HL-60 (cell line): ENCODE measurements at regions not wholly inside any gene's neighbourhood (a gene's known extent, or its start where the extent isn't known, plus 50 kb on each side); places are given as distances from the start of the nearest gene placed in this dataset.

Experiments
- DNase-seq, 2 experiments: peaks; one replicate each; pipeline ENCODE4 v3.0.0-alpha.2; 2010 to 2020; ENCODE audit warnings: low read depth in 1 of 2, low spot score in 1 of 2
- H3K27ac ChIP-seq: fragments of 250-450 bp; sonication (Bioruptor Pico); replicated peaks from 2 replicates; pipeline ENCODE4 v1.5.1; 2020; ENCODE audit warnings: mild to moderate bottlenecking, moderate library complexity
- H3K27me3 ChIP-seq: fragments of 250-450 bp; sonication (Bioruptor Pico); 2 replicates; pipeline ENCODE4 v1.5.1; 2021; ENCODE audit warnings: mild to moderate bottlenecking, moderate library complexity; ENCODE audit not compliant: insufficient read depth, poor library complexity, severe bottlenecking
- H3K4me3 ChIP-seq: replicated peaks from 2 replicates; pipeline ENCODE4 v1.5.1; 2011; ENCODE audit warnings: mild to moderate bottlenecking, control low read depth, low read length; ENCODE audit not compliant: insufficient read depth
- CTCF ChIP-seq: IDR thresholded peaks from one replicate; pipeline ENCODE4 v1.5.1; 2011; ENCODE audit warnings: low read length, control low read depth, inconsistent platforms; ENCODE audit not compliant: insufficient read depth
- GABPA ChIP-seq: IDR thresholded peaks from 2 replicates; pipeline ENCODE4 v1.6.1; 2012; ENCODE audit warnings: low read depth
- POLR2AphosphoS5 ChIP-seq: IDR thresholded peaks from 2 replicates; pipeline ENCODE4 v1.6.1; 2012; ENCODE audit warnings: low read depth
- REST ChIP-seq: IDR thresholded peaks from 2 replicates; pipeline ENCODE4 v1.6.1; 2012; ENCODE audit warnings: low read depth; ENCODE audit not compliant: insufficient replicate concordance
- SPI1 ChIP-seq: IDR thresholded peaks from 2 replicates; pipeline ENCODE4 v1.6.1; 2012; ENCODE audit warnings: low read depth, mild to moderate bottlenecking, borderline replicate concordance

DNA sequence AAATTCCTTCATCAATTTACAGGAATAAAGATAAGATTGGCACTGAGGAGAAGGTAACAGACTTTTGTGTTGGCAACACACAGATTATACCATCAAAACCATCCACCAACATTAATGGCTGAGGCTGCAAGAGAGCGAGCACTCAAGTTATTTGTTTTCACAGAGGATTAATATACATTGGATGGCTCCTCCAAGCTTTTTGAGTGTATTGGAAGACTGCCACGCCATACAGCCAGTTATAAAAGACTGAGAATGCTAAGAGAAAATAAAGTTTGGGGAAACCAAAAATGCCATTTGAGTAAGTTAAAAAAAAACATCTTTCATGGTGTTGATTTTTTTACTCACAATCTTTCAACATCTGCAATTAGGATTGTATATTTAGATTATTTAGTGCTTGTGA lies 973.8 kb upstream of the SLC35B3 start:
- Histone ChIP-seq H3K27ac (no peak overlapping the region), H3K27me3 (no peaks in the 10 kb centered on the region), H3K4me3 (no peak overlapping the region)
- no peak for DNase-seq
- TF ChIP-seq SPI1 (no peak), REST (no peak), GABPA (no peak), CTCF (no peak), POLR2AphosphoS5 (no peak)

DNA sequence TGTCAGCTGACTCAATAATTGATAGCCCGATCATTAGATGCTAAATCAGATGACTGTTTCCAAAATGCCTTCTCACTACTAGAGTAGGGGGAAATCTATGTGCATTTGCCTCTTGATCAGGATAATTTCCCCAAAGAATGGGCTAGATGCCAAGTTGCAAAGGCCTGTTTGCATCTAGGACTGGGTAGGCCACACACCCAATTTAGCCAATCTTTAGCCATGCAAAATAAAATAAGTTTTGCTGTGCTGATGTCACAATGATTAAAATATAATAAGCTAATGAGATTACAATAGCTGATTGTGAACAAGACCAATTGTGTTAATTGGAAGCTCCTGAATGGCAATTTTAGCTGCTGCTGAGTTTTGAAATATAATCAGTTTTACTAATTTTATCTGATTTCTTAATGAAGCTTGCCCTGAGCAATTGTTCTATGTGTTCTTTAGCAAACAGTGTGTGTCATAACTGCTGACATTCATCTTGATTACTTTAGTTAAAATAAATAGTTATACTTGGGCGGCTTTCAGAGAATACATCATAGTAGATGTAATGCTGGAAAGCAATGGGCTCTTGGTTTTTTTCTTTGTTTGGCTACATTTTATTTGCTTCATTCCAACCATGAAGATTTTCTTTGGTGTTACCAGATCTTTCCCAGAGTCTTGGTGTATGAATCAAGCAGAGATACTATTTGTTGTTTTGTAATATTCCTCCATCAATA lies 973.2 kb upstream of the SLC35B3 start:
- TF ChIP-seq CTCF (no peak), POLR2AphosphoS5 (no peak), SPI1 (no peak), GABPA (no peak), REST (no peak)

DNA sequence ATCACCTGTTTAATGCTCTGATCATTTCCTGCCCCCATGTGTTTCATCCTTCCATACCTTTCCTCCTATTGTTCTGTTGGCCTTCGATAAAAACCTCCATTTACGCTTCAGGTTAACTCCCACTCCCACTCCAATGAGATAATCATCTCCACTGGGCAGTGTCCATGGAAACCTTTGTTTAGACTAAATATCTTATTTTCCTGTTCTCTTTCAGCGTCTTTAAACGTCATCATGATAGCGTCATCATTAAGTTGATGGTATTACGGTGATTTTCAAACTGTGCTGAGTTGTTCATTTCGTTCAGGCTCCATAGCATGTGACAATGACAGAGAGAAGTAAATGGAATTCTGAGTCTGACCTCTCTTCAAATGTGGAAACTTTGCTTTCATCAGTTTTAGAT lies 970.5 kb upstream of the SLC35B3 start:
- no peak overlapping the region for H3K4me3 ChIP-seq
- TF ChIP-seq SPI1 (no peak), GABPA (no peak), CTCF (no peak), POLR2AphosphoS5 (no peak), REST (no peak)
- no peaks in the 10 kb centered on the region for H3K27me3 ChIP-seq
- no peak for DNase-seq
- no peak overlapping the region for H3K27ac ChIP-seq

More for the DNA sequence above, 973.2 kb upstream of the SLC35B3 start:
- no peaks in the 10 kb centered on the region for H3K27me3 ChIP-seq
- H3K27ac ChIP-seq = no peak overlapping the region
- no peak overlapping the region for H3K4me3 ChIP-seq
- no peak for DNase-seq
